ENCODE measurements at regions not wholly inside any gene's neighbourhood (a gene's known extent, or its start where the extent isn't known, plus 50 kb on each side); places are given as distances from the start of the nearest gene placed in this dataset.

DNA sequence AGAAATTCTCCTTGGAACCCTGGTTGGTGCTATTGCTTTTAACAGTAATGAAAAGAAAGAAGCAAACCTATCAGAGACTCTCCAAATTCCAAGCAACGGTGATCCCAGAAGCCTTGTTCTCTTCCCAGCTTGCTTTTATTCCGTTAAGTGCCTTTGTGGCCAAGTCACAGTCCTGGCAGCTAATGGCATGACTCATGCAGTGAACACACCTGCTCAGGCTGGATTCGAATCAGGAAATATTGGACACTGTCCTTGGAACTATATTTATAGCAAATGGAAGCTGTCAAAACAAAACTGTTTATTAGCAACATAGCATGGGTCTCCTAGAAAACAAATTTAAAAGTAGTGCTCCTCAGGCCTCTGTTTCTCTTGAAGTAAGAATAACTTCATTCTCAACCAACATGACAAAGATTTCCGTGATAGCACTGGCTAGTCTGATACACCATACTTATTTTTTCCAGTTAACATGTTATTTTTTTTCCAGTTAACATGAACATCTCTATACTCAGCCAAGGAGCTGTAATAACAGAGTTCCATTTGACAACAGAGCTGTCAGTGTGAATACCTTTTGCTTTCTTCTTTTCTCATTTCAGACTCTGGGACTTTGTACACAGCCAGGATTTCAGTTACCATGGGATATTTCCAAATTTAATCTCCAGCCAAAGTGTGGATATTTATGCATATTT is 502.4 kb downstream of the GADD45G start:
- Histone ChIP-seq H3K4me3 (ENCODE audit: low read depth, low read length) (no peak overlapping the region), H3K4me1 (ENCODE audit: control insufficient read depth, insufficient read depth, low read length) (no peaks in the 10 kb centered on the region), H3K36me3 (ENCODE audit: control insufficient read depth, insufficient read depth, low read length) (no peaks in the 10 kb centered on the region), H3K9me3 (ENCODE audit: control insufficient read depth, insufficient read depth, low read length) (no peaks in the 10 kb centered on the region), H3K27me3 (ENCODE audit: control insufficient read depth, insufficient read depth, low read length) (no peaks in the 10 kb centered on the region), H3K9ac (ENCODE audit: low read depth, low read length) (no peak overlapping the region)

GRCh38 chr9:90107726-90108655 is 503.2 kb downstream of the GADD45G start:
- Histone ChIP-seq H3K4me3 (ENCODE audit: low read depth, low read length) (no peak overlapping the region), H3K4me1 (ENCODE audit: control insufficient read depth, insufficient read depth, low read length) (no peaks in the 10 kb centered on the region), H3K36me3 (ENCODE audit: control insufficient read depth, insufficient read depth, low read length) (no peaks in the 10 kb centered on the region), H3K27me3 (ENCODE audit: control insufficient read depth, insufficient read depth, low read length) (no peaks in the 10 kb centered on the region), H3K9me3 (ENCODE audit: control insufficient read depth, insufficient read depth, low read length) (no peaks in the 10 kb centered on the region), H3K9ac (ENCODE audit: low read depth, low read length) (no peak overlapping the region)

DNA sequence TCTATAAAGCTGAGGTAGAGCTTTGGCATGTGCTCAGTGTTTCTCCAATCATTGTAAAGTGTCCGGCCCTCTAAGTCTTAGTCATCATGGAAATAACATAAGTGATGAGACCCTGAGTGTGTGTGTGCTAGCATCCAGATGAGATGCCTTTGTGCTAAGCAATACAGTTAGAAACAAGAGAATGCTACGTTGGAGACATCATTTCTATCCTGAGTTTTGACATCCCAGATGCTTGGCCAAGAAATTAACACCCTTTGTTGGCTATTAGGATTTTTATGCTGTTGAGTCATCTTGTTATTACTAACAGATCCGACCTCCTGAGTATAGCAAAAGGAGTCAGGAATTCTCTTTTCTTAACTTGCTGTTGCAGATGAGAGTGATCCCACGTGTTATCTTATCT is 508.0 kb downstream of the GADD45G start:
- H3K9me3 ChIP-seq (ENCODE audit: control insufficient read depth, insufficient read depth, low read length), result no peaks in the 10 kb centered on the region
- no peak overlapping the region for H3K4me3 ChIP-seq (ENCODE audit: low read depth, low read length)
- no peaks in the 10 kb centered on the region for H3K27me3 ChIP-seq (ENCODE audit: control insufficient read depth, insufficient read depth, low read length)
- no peaks in the 10 kb centered on the region for H3K4me1 ChIP-seq (ENCODE audit: control insufficient read depth, insufficient read depth, low read length)
- no peaks in the 10 kb centered on the region for H3K36me3 ChIP-seq (ENCODE audit: control insufficient read depth, insufficient read depth, low read length)
- H3K9ac ChIP-seq (ENCODE audit: low read depth, low read length), result no peak overlapping the region

- H3K9me3 ChIP-seq (ENCODE audit: control insufficient read depth, insufficient read depth, low read length), result no peaks in the 10 kb centered on the region
- no peaks in the 10 kb centered on the region for H3K36me3 ChIP-seq (ENCODE audit: control insufficient read depth, insufficient read depth, low read length)
- H3K27me3 ChIP-seq (ENCODE audit: control insufficient read depth, insufficient read depth, low read length), result no peaks in the 10 kb centered on the region
- H3K4me1 ChIP-seq (ENCODE audit: control insufficient read depth, insufficient read depth, low read length), result no peaks in the 10 kb centered on the region
- no peak overlapping the region for H3K4me3 ChIP-seq (ENCODE audit: low read depth, low read length)
- no peak overlapping the region for H3K9ac ChIP-seq (ENCODE audit: low read depth, low read length)
Measured at GRCh38 chr9:90114641-90115425, 510.0 kb downstream of the GADD45G start.

GRCh38 chr9:90121762-90122161 is 517.0 kb downstream of the GADD45G start:
- Histone ChIP-seq H3K36me3 (ENCODE audit: control insufficient read depth, insufficient read depth, low read length) (no peaks in the 10 kb centered on the region), H3K9me3 (ENCODE audit: control insufficient read depth, insufficient read depth, low read length) (no peaks in the 10 kb centered on the region), H3K9ac (ENCODE audit: low read depth, low read length) (no peak overlapping the region), H3K27me3 (ENCODE audit: control insufficient read depth, insufficient read depth, low read length) (no peaks in the 10 kb centered on the region), H3K4me3 (ENCODE audit: low read depth, low read length) (no peak overlapping the region), H3K4me1 (ENCODE audit: control insufficient read depth, insufficient read depth, low read length) (peaks cover 2% of the 10 kb centered on the region)

DNA sequence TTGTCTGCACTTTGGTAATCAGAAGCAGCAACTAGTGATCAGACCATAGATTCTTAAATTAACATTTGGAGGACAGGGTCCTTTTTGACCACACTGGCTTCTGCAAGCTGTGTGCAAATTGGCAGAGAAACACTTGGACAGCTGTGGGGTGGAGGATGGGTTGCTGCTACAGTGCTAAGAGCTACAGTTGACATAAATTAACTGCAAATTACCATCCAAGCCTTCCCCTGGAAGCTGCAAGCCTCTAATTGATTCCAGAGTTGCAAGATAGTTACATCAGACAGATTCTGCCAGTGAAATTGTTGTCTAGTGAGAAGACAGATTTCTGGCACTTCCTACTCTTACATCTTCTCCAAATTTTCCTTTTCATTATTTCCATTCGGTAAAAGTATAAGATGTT is 517.7 kb downstream of the DIRAS2 start:
- peaks cover 2% of the 10 kb centered on the region for H3K4me1 ChIP-seq (ENCODE audit: control insufficient read depth, insufficient read depth, low read length)
- no peak overlapping the region for H3K9ac ChIP-seq (ENCODE audit: low read depth, low read length)
- no peaks in the 10 kb centered on the region for H3K27me3 ChIP-seq (ENCODE audit: control insufficient read depth, insufficient read depth, low read length)
- H3K9me3 ChIP-seq (ENCODE audit: control insufficient read depth, insufficient read depth, low read length), result no peaks in the 10 kb centered on the region
- H3K4me3 ChIP-seq (ENCODE audit: low read depth, low read length), result no peak overlapping the region
- no peaks in the 10 kb centered on the region for H3K36me3 ChIP-seq (ENCODE audit: control insufficient read depth, insufficient read depth, low read length)

DNA sequence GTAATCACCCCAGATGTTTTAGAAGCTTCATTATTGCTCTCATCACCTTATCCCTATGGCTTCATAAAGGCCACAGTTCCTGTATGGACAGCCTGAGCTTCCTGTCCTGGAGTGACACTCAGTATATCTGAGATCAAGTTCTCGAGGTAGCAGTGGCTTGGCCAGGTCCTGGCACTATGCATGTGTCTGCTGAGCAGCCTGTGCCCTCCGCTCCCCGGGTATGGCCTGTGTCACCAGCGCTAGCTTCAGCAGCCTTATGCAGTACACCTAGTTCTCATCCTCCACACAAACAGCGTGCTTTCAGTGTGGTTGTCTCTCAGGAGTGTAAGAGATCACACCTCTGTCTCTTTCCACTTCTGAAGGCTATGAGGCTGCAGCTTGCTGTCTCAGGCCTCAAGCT is 514.7 kb downstream of the DIRAS2 start:
- H3K27me3 ChIP-seq (ENCODE audit: control insufficient read depth, insufficient read depth, low read length), result no peaks in the 10 kb centered on the region
- no peak overlapping the region for H3K4me3 ChIP-seq (ENCODE audit: low read depth, low read length)
- no peaks in the 10 kb centered on the region for H3K36me3 ChIP-seq (ENCODE audit: control insufficient read depth, insufficient read depth, low read length)
- H3K9ac ChIP-seq (ENCODE audit: low read depth, low read length), result no peak overlapping the region
- H3K9me3 ChIP-seq (ENCODE audit: control insufficient read depth, insufficient read depth, low read length), result no peaks in the 10 kb centered on the region
- H3K4me1 ChIP-seq (ENCODE audit: control insufficient read depth, insufficient read depth, low read length), result peaks cover 2% of the 10 kb centered on the region

GRCh38 chr9:90128587-90129190 is 513.9 kb downstream of the DIRAS2 start:
- no peaks in the 10 kb centered on the region for H3K27me3 ChIP-seq (ENCODE audit: control insufficient read depth, insufficient read depth, low read length)
- no peak overlapping the region for H3K4me3 ChIP-seq (ENCODE audit: low read depth, low read length)

DNA sequence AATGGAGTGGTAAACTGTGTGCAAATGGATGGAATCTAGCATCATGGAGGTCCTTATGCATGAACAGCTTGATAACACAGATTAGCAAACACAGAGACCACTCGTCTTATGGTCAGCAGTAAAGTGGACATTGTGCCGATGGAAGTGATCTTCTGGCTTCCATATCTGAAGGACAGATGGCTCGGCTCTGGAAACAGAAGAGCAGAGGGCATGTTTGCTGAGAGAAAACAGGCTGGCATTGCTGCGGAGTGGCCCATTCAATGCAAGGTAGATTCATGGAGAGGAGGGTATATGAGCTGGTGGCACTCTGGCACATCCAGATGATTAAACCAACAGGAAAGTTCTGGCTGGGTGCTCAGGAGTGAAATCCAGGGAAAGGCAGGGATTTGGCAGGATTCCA is 513.2 kb downstream of the DIRAS2 start:
- H3K4me3 ChIP-seq (ENCODE audit: low read depth, low read length), result no peak overlapping the region
- no peak overlapping the region for H3K9ac ChIP-seq (ENCODE audit: low read depth, low read length)
- peaks cover 2% of the 10 kb centered on the region for H3K4me1 ChIP-seq (ENCODE audit: control insufficient read depth, insufficient read depth, low read length)
- no peaks in the 10 kb centered on the region for H3K9me3 ChIP-seq (ENCODE audit: control insufficient read depth, insufficient read depth, low read length)
- no peaks in the 10 kb centered on the region for H3K36me3 ChIP-seq (ENCODE audit: control insufficient read depth, insufficient read depth, low read length)
- no peaks in the 10 kb centered on the region for H3K27me3 ChIP-seq (ENCODE audit: control insufficient read depth, insufficient read depth, low read length)

More at GRCh38 chr9:90128587-90129190, 513.9 kb downstream of the DIRAS2 start:
- Histone ChIP-seq H3K36me3 (ENCODE audit: control insufficient read depth, insufficient read depth, low read length) (no peaks in the 10 kb centered on the region), H3K4me1 (ENCODE audit: control insufficient read depth, insufficient read depth, low read length) (peaks cover 2% of the 10 kb centered on the region), H3K9me3 (ENCODE audit: control insufficient read depth, insufficient read depth, low read length) (no peaks in the 10 kb centered on the region), H3K9ac (ENCODE audit: low read depth, low read length) (no peak overlapping the region)

DNA sequence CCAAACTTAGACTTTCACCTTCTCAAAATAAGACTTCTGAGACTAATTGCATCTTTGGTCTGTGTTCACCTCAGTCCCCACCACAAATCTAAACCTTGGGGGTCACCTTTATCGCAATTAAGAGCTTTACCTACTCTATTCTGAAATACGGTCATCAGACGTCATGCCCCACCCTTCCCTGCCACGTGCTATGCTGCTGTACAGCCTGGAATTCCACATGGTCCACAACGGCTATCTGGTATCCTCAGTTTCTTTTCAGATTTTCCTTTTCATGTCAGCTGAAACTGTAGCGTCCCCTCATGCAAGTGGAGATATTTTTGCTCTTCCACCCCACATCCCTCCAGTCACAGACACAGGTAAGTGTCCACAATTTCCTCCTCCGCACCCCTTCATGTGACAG is 511.1 kb downstream of the DIRAS2 start:
- Histone ChIP-seq H3K9me3 (ENCODE audit: control insufficient read depth, insufficient read depth, low read length) (no peaks in the 10 kb centered on the region), H3K4me3 (ENCODE audit: low read depth, low read length) (no peak overlapping the region), H3K4me1 (ENCODE audit: control insufficient read depth, insufficient read depth, low read length) (no peaks in the 10 kb centered on the region), H3K36me3 (ENCODE audit: control insufficient read depth, insufficient read depth, low read length) (no peaks in the 10 kb centered on the region), H3K27me3 (ENCODE audit: control insufficient read depth, insufficient read depth, low read length) (no peaks in the 10 kb centered on the region), H3K9ac (ENCODE audit: low read depth, low read length) (no peak overlapping the region)

DNA sequence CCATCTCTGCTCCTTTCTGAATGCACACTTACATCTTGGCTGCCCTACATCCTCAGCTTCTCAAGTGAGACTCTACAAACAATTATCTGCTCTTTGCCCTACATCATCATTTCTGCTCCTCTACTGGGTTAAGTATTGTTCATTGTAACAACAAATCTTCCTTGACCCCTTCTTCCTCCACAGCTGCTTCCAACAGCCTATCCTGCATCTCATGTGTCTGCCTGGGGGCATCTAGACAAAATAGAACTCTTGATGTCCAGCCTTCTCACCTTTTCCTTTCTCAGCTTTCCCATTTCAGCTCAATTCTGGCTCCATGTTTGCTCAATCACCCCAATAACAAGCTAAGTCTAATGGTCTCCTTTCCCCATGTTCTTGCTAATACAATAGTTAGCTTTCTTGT is 509.8 kb downstream of the DIRAS2 start:
- H3K4me1 ChIP-seq (ENCODE audit: control insufficient read depth, insufficient read depth, low read length), result no peaks in the 10 kb centered on the region
- H3K36me3 ChIP-seq (ENCODE audit: control insufficient read depth, insufficient read depth, low read length), result no peaks in the 10 kb centered on the region
- H3K9ac ChIP-seq (ENCODE audit: low read depth, low read length), result no peak overlapping the region
- no peaks in the 10 kb centered on the region for H3K9me3 ChIP-seq (ENCODE audit: control insufficient read depth, insufficient read depth, low read length)
- no peaks in the 10 kb centered on the region for H3K27me3 ChIP-seq (ENCODE audit: control insufficient read depth, insufficient read depth, low read length)
- no peak overlapping the region for H3K4me3 ChIP-seq (ENCODE audit: low read depth, low read length)
